CD14-positive monocyte (primary cell): ENCODE measurements at regions not wholly inside any gene's neighbourhood (a gene's known extent, or its start where the extent isn't known, plus 50 kb on each side); places are given as distances from the start of the nearest gene placed in this dataset.

Experiments used
- DNase-seq, 3 donors: peaks; one replicate each; pipeline ENCODE4 v3.0.0-alpha.2; 2011 to 2022
- H2AFZ ChIP-seq: 2 replicates; pipeline ENCODE4 v1.6.0; 2012; ENCODE audit warnings: mild to moderate bottlenecking, low read depth, low read length, inconsistent platforms; ENCODE audit not compliant: insufficient read depth, poor library complexity, severe bottlenecking
- H3K27ac ChIP-seq, 2 donors: 1 replicate in 1 of 2; 2 replicates in 1 of 2; pipeline ENCODE4 v1.5.1; 2012 to 2013; ENCODE audit warnings: low read length in 2 of 2, control low read depth in 1 of 2, inconsistent platforms in 1 of 2, low read depth in 1 of 2, mild to moderate bottlenecking in 1 of 2
- H3K27me3 ChIP-seq, 2 donors: one replicate each; pipeline versions ENCODE4 v1.6.0 to v1.6.1; 2011 to 2013; ENCODE audit warnings: low read length in 2 of 2; ENCODE audit not compliant: control insufficient read depth in 2 of 2, insufficient read depth in 2 of 2
- H3K36me3 ChIP-seq, 2 donors: replicated peaks in 1 of 2; 1 replicate in 1 of 2; 2 replicates in 1 of 2; pipeline versions ENCODE4 v1.5.1 to v1.6.1; 2012 to 2013; ENCODE audit warnings: low read length in 2 of 2, control low read depth in 1 of 2, inconsistent platforms in 1 of 2, mild to moderate bottlenecking in 1 of 2; ENCODE audit not compliant: insufficient read depth in 2 of 2, control insufficient read depth in 1 of 2
- H3K4me1 ChIP-seq, 2 donors: 1 replicate in 1 of 2; 2 replicates in 1 of 2; pipeline versions ENCODE4 v1.5.1 to v1.6.1; 2012 to 2013; ENCODE audit warnings: low read length in 2 of 2, control low read depth in 1 of 2, inconsistent platforms in 1 of 2, mild to moderate bottlenecking in 1 of 2, moderate library complexity in 1 of 2; ENCODE audit not compliant: insufficient read depth in 2 of 2, control insufficient read depth in 1 of 2
- H3K4me2 ChIP-seq: replicated peaks from 2 replicates; pipeline ENCODE3; 2012; ENCODE audit warnings: low read length, moderate library complexity, mild to moderate bottlenecking; ENCODE audit not compliant: poor library complexity, severe bottlenecking; ENCODE audit errors: extremely low read depth
- H3K4me3 ChIP-seq, 3 experiments: fragments of 200-600 bp in 1 of 3; sonication (generic) in 1 of 3; replicated peaks in 1 of 3; 1 replicate in 2 of 3; 2 replicates in 1 of 3; pipeline ENCODE4 v1.5.1; 2011 to 2013; ENCODE audit warnings: low read length in 3 of 3, mild to moderate bottlenecking in 3 of 3, control low read depth in 2 of 3, low read depth in 2 of 3, inconsistent platforms in 1 of 3, moderate library complexity in 1 of 3
- H3K79me2 ChIP-seq: 2 replicates; pipeline ENCODE4 v1.6.0; 2012; ENCODE audit warnings: mild to moderate bottlenecking, control low read depth, inconsistent platforms, low read length, moderate library complexity; ENCODE audit not compliant: insufficient read depth
- H3K9ac ChIP-seq: 2 replicates; pipeline ENCODE4 v1.6.0; 2017; ENCODE audit warnings: low read length, mild to moderate bottlenecking; ENCODE audit not compliant: insufficient read depth, poor library complexity, severe bottlenecking
- H3K9me3 ChIP-seq, 2 donors: replicated peaks in 1 of 2; 1 replicate in 1 of 2; 2 replicates in 1 of 2; pipeline versions ENCODE4 v1.5.1 to v1.6.1; 2012 to 2013; ENCODE audit warnings: low read length in 2 of 2, control low read depth in 1 of 2; ENCODE audit not compliant: control insufficient read depth in 1 of 2, insufficient read depth in 1 of 2
- H4K20me1 ChIP-seq: 2 replicates; pipeline ENCODE4 v1.6.0; 2012; ENCODE audit warnings: mild to moderate bottlenecking, low read length, control low read depth, moderate library complexity; ENCODE audit not compliant: insufficient read depth
- H3K27ac Mint-ChIP-seq, 7 donors: one replicate each; pipeline ENCODE4 v1.8.0; 2020; ENCODE audit warnings: mild to moderate bottlenecking in 7 of 7, mixed read lengths in 7 of 7, moderate library complexity in 6 of 7, inconsistent platforms in 2 of 7
- H3K27me3 Mint-ChIP-seq, 3 donors: one replicate each; pipeline ENCODE4 v1.8.0; 2021 to 2022; ENCODE audit warnings: low read depth in 3 of 3, mild to moderate bottlenecking in 3 of 3, mixed read lengths in 3 of 3, moderate library complexity in 3 of 3, inconsistent platforms in 1 of 3
- H3K36me3 Mint-ChIP-seq, 2 donors: one replicate each; pipeline ENCODE4 v1.8.0; 2020; ENCODE audit warnings: mixed read lengths in 2 of 2, inconsistent platforms in 1 of 2, mild to moderate bottlenecking in 1 of 2
- H3K4me1 Mint-ChIP-seq: one replicate; pipeline ENCODE4 v1.8.0; 2020; ENCODE audit warnings: mild to moderate bottlenecking, mixed read lengths
- H3K4me3 Mint-ChIP-seq, 2 donors: one replicate each; pipeline ENCODE4 v1.8.0; 2020; ENCODE audit warnings: mild to moderate bottlenecking in 2 of 2, mixed read lengths in 2 of 2, moderate library complexity in 1 of 2
- H3K9me3 Mint-ChIP-seq, 7 donors: one replicate each; pipeline ENCODE4 v1.8.0; 2020 to 2022; ENCODE audit warnings: mixed read lengths in 7 of 7, mild to moderate bottlenecking in 6 of 7, moderate library complexity in 6 of 7, inconsistent platforms in 2 of 7
- WGBS: methylation state at CpG from one replicate; pipeline ENCODE4 v1.1.5; 2013; ENCODE audit warnings: missing lambda C conversion rate; ENCODE audit not compliant: insufficient coverage; 5-methylcytosine and 5-hydroxymethylcytosine counted together
- intact Hi-C, 2 donors: fragments of 100-400 bp; cut with micrococcal nuclease; formaldehyde crosslinking; loops; one replicate each; pipeline versions ENCODE4 v1.15.0 to v1.15.1; 2023
- TF ChIP-seq, protein P1 (sequence below): fragments of 200-600 bp; IDR thresholded peaks from one replicate; pipeline ENCODE4 v1.8.0; 2022; ENCODE audit warnings: antibody characterized with exemption, mild to moderate bottlenecking

DNA sequence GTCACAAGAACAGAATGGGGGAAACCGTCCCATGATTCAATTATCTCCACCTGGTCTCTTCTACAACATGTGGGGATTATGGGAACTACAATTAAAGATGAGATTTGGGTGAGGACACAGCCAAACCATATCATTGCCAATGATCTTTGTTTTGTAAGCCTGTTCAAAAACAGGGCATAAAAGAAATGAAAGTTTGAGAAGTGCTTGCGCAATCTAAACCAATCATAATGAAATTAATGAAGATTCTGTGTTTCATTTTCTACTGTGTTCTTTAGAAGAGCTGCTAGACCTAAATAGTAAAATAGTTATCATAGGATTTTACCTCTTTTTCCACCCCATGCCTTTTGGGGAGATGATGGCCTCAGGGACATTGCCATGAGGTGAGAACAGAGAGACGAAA lies 761.3 kb downstream of the HDGFL1 start:
- Mint-ChIP-seq H3K9me3 (peaks cover 0 to 8% (median 8%) of the 10 kb centered on the region in 7 donors), H3K4me3 (no peak overlapping the region), H3K27ac (no peak overlapping the region), H3K27me3 (peaks cover 0 to 2% (median 0%) of the 10 kb centered on the region in 3 donors), H3K36me3 (no peaks in the 10 kb centered on the region), H3K4me1 (no peaks in the 10 kb centered on the region)
- Histone ChIP-seq H3K36me3 (no peaks in the 10 kb centered on the region), H3K27ac (no peak overlapping the region), H3K9ac (no peak overlapping the region), H4K20me1 (no peaks in the 10 kb centered on the region), H3K4me1 (no peaks in the 10 kb centered on the region), H3K4me2 (no peak overlapping the region), H3K27me3 (no peaks in the 10 kb centered on the region), H2AFZ (no peak overlapping the region), H3K79me2 (no peaks in the 10 kb centered on the region), H3K9me3 (peaks cover 0 to 10% of the 10 kb centered on the region in 2 donors), H3K4me3 (no peak overlapping the region)
- no peak for DNase-seq
- TF ChIP-seq, protein P1, sequence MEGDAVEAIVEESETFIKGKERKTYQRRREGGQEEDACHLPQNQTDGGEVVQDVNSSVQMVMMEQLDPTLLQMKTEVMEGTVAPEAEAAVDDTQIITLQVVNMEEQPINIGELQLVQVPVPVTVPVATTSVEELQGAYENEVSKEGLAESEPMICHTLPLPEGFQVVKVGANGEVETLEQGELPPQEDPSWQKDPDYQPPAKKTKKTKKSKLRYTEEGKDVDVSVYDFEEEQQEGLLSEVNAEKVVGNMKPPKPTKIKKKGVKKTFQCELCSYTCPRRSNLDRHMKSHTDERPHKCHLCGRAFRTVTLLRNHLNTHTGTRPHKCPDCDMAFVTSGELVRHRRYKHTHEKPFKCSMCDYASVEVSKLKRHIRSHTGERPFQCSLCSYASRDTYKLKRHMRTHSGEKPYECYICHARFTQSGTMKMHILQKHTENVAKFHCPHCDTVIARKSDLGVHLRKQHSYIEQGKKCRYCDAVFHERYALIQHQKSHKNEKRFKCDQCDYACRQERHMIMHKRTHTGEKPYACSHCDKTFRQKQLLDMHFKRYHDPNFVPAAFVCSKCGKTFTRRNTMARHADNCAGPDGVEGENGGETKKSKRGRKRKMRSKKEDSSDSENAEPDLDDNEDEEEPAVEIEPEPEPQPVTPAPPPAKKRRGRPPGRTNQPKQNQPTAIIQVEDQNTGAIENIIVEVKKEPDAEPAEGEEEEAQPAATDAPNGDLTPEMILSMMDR, result no peak
- intact Hi-C loops, result no loop called here
- no CpG with 5 or more reads among the region's 3 CpGs for WGBS

- Mint-ChIP-seq H3K4me3 (no peak overlapping the region), H3K36me3 (no peaks in the 10 kb centered on the region), H3K27me3 (no peaks in the 10 kb centered on the region), H3K9me3 (peaks cover 0 to 12% (median 6%) of the 10 kb centered on the region in 7 donors), H3K4me1 (no peaks in the 10 kb centered on the region), H3K27ac (peak overlapping the region in 1 of 7 donors; percentile 5)
- no peaks in the 10 kb centered on the region for H3K36me3 ChIP-seq
- intact Hi-C loops, result no loop called here
- H4K20me1 ChIP-seq, result no peaks in the 10 kb centered on the region
- peaks cover 0 to 10% of the 10 kb centered on the region in 2 donors for H3K9me3 ChIP-seq
- H3K79me2 ChIP-seq, result no peaks in the 10 kb centered on the region
- no peak overlapping the region for H2AFZ ChIP-seq
- no peaks in the 10 kb centered on the region for H3K27me3 ChIP-seq
- DNase-seq, result no peak
- no peak overlapping the region for H3K27ac ChIP-seq
- no peaks in the 10 kb centered on the region for H3K4me1 ChIP-seq
- no peak overlapping the region for H3K4me3 ChIP-seq
- H3K9ac ChIP-seq, result no peak overlapping the region
- TF ChIP-seq, protein P1, result no peak
- WGBS, result 100% methylated on average over 1 of the region's 5 CpGs
- no peak overlapping the region for H3K4me2 ChIP-seq
Observed at GRCh38 chr6:23334360-23334759, 765.0 kb downstream of the HDGFL1 start.
